Liver (tissue), 8 donors: ENCODE measurements at regions not wholly inside any gene's neighbourhood (a gene's known extent, or its start where the extent isn't known, plus 50 kb on each side); places are given as distances from the start of the nearest gene placed in this dataset.

Source experiments
- DNase-seq: peaks from one replicate; pipeline ENCODE4 v3.0.0-alpha.2; 2017; ENCODE audit warnings: low spot score
- H3K27ac ChIP-seq, 2 donors: one replicate each; pipeline ENCODE4 v1.7.0; 2013; ENCODE audit warnings: inconsistent platforms in 2 of 2, low read length in 2 of 2, control low read depth in 1 of 2, low read depth in 1 of 2, mild to moderate bottlenecking in 1 of 2
- H3K27me3 ChIP-seq, 4 donors: one replicate each; pipeline versions ENCODE4 v1.6.1 to v1.7.0; 2013; ENCODE audit warnings: low read length in 3 of 4, inconsistent platforms in 1 of 4, mild to moderate bottlenecking in 1 of 4, moderate library complexity in 1 of 4; ENCODE audit not compliant: control insufficient read depth in 4 of 4, insufficient read depth in 4 of 4
- H3K36me3 ChIP-seq, 4 donors: one replicate each; pipeline versions ENCODE4 v1.6.1 to v1.7.0; 2013; ENCODE audit warnings: low read length in 3 of 4, mild to moderate bottlenecking in 3 of 4, low read depth in 1 of 4, moderate library complexity in 1 of 4; ENCODE audit not compliant: control insufficient read depth in 4 of 4, insufficient read depth in 3 of 4
- H3K4me1 ChIP-seq, 4 donors: one replicate each; pipeline versions ENCODE4 v1.6.1 to v1.7.0; 2013; ENCODE audit warnings: low read length in 3 of 4, mild to moderate bottlenecking in 3 of 4, moderate library complexity in 1 of 4; ENCODE audit not compliant: control insufficient read depth in 4 of 4, insufficient read depth in 4 of 4
- H3K4me3 ChIP-seq, 3 donors: one replicate each; pipeline versions ENCODE4 v1.6.1 to v1.7.0; 2013; ENCODE audit warnings: low read length in 3 of 3, control low read depth in 1 of 3, low read depth in 1 of 3, mild to moderate bottlenecking in 1 of 3
- H3K9ac ChIP-seq, 2 donors: one replicate each; pipeline ENCODE4 v1.7.0; 2013; ENCODE audit warnings: low read length in 2 of 2, mild to moderate bottlenecking in 2 of 2, moderate library complexity in 2 of 2, control low read depth in 1 of 2, low read depth in 1 of 2
- H3K9me3 ChIP-seq, 4 donors: one replicate each; pipeline versions ENCODE4 v1.6.1 to v1.7.0; 2013; ENCODE audit warnings: low read length in 3 of 4; ENCODE audit not compliant: control insufficient read depth in 4 of 4
- EGR1 ChIP-seq, 2 donors: IDR thresholded peaks; 2 replicates each; pipeline ENCODE4 v1.6.1; 2016 to 2018; ENCODE audit warnings: antibody characterized with exemption in 2 of 2, low read depth in 2 of 2
- FOXA1 ChIP-seq: IDR thresholded peaks from 2 replicates; pipeline ENCODE4 v1.6.1; 2016; ENCODE audit warnings: antibody characterized with exemption
- FOXA2 ChIP-seq: IDR thresholded peaks from 2 replicates; pipeline ENCODE4 v1.6.1; 2016; ENCODE audit warnings: antibody characterized with exemption
- GABPA ChIP-seq, 2 donors: IDR thresholded peaks in 1 of 2; conservative IDR thresholded peaks in 1 of 2; 2 replicates each; pipeline ENCODE4 v1.6.1; 2016; ENCODE audit warnings: antibody characterized with exemption in 2 of 2, mild to moderate bottlenecking in 1 of 2, moderate library complexity in 1 of 2
- HNF4A ChIP-seq, 2 donors: conservative IDR thresholded peaks; 2 replicates each; pipeline ENCODE4 v1.6.1; 2016; ENCODE audit warnings: antibody characterized with exemption in 2 of 2, mild to moderate bottlenecking in 2 of 2
- HNF4G ChIP-seq: IDR thresholded peaks from 2 replicates; pipeline ENCODE4 v1.6.1; 2016; ENCODE audit warnings: antibody characterized with exemption
- JUND ChIP-seq, 2 donors: IDR thresholded peaks; 2 replicates each; pipeline ENCODE4 v1.6.1; 2016; ENCODE audit warnings: antibody characterized with exemption in 2 of 2
- NR2F2 ChIP-seq: IDR thresholded peaks from 2 replicates; pipeline ENCODE4 v1.6.1; 2016; ENCODE audit warnings: antibody characterized with exemption
- RAD21 ChIP-seq, 2 donors: IDR thresholded peaks; 2 replicates each; pipeline ENCODE4 v1.6.1; 2016; ENCODE audit warnings: antibody characterized with exemption in 2 of 2, mild to moderate bottlenecking in 2 of 2
- RXRA ChIP-seq, 2 donors: IDR thresholded peaks; 2 replicates each; pipeline ENCODE4 v1.6.1; 2017 to 2018; ENCODE audit warnings: antibody characterized with exemption in 2 of 2, mild to moderate bottlenecking in 1 of 2
- SP1 ChIP-seq: IDR thresholded peaks from 2 replicates; pipeline ENCODE4 v1.6.1; 2018; ENCODE audit warnings: antibody characterized with exemption, mild to moderate bottlenecking
- TAF1 ChIP-seq: conservative IDR thresholded peaks from 2 replicates; pipeline ENCODE4 v1.6.1; 2016; ENCODE audit warnings: antibody characterized with exemption, mild to moderate bottlenecking
- YY1 ChIP-seq: IDR thresholded peaks from 2 replicates; pipeline ENCODE4 v1.6.1; 2016; ENCODE audit warnings: antibody characterized with exemption, mild to moderate bottlenecking
- WGBS: extraction: QIAGEN DNeasy Blood & Tissue Kit; methylation state at CpG from one replicate; pipeline ENCODE4 v1.1.7; 2013; 5-methylcytosine and 5-hydroxymethylcytosine counted together
- TF ChIP-seq, protein P1 (sequence below): IDR thresholded peaks from 2 replicates; pipeline ENCODE4 v1.6.1; 2016; ENCODE audit warnings: antibody characterized with exemption
- TF ChIP-seq, protein P2 (sequence below): IDR thresholded peaks from 2 replicates; pipeline ENCODE4 v1.6.1; 2016; ENCODE audit warnings: antibody characterized with exemption
- TF ChIP-seq, protein P3 (sequence below): fragments of 150-350 bp; IDR thresholded peaks from 2 replicates; pipeline ENCODE4 v1.5.1; 2017; ENCODE audit warnings: improper control_type of control experiment, low read depth, low read length; ENCODE audit not compliant: missing input control
- TF ChIP-seq, protein P4 (sequence below): IDR thresholded peaks from 2 replicates; pipeline ENCODE4 v1.6.1; 2016; ENCODE audit warnings: antibody characterized with exemption
- donor health status: healthy.
- donor health status: healthy.
- donor health status: healthy.
- donor health status: healthy.
- donor health status: healthy.

DNA sequence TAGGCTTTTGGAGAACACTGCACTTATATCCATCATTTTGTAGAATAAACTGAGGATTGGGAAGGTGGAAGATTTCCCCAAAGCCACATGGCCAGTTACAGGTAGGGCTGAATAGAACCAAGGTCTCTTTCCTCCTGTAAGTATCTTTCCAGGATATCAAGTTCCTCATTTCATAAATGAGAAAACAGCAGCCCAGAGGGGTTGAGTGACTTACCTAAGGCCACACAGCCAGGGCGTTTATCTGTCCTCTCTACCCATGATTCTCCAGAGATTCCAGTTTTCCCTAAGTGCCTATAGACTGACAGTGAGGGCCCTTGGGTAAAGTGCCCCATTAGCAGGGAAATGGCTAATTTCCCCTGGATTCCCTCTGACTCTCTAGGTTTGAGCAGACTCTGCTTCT is 132.3 kb upstream of the SKOR2 start:
- WGBS, result 37% methylated on average over 1 of the region's 1 CpG
- Histone ChIP-seq H3K4me1 (no peaks in the 10 kb centered on the region), H3K27me3 (no peaks in the 10 kb centered on the region), H3K36me3 (no peaks in the 10 kb centered on the region), H3K9me3 (peaks cover 0 to 1% (median 0%) of the 10 kb centered on the region in 4 donors), H3K4me3 (no peak overlapping the region), H3K9ac (no peak overlapping the region), H3K27ac (no peak overlapping the region)
- TF ChIP-seq, protein P1, sequence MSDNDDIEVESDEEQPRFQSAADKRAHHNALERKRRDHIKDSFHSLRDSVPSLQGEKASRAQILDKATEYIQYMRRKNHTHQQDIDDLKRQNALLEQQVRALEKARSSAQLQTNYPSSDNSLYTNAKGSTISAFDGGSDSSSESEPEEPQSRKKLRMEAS, result no peak
- TF ChIP-seq YY1 (no peak), GABPA (IDR thresholded peaks at IDR 0.05 in 1 of 2, conservative IDR thresholded peaks at IDR 0.05 in 1 of 2) (no peak), RXRA (IDR thresholded peaks at IDR 0.05) (no peak), EGR1 (IDR thresholded peaks at IDR 0.05; ENCODE audit: low read depth in 2 of 2) (no peak), HNF4A (conservative IDR thresholded peaks at IDR 0.05) (no peak), FOXA2 (no peak), RAD21 (IDR thresholded peaks at IDR 0.05) (no peak), HNF4G (no peak)
- TF ChIP-seq, protein P2, sequence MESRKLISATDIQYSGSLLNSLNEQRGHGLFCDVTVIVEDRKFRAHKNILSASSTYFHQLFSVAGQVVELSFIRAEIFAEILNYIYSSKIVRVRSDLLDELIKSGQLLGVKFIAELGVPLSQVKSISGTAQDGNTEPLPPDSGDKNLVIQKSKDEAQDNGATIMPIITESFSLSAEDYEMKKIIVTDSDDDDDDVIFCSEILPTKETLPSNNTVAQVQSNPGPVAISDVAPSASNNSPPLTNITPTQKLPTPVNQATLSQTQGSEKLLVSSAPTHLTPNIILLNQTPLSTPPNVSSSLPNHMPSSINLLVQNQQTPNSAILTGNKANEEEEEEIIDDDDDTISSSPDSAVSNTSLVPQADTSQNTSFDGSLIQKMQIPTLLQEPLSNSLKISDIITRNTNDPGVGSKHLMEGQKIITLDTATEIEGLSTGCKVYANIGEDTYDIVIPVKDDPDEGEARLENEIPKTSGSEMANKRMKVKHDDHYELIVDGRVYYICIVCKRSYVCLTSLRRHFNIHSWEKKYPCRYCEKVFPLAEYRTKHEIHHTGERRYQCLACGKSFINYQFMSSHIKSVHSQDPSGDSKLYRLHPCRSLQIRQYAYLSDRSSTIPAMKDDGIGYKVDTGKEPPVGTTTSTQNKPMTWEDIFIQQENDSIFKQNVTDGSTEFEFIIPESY, result no peak
- no peak for DNase-seq

DNA sequence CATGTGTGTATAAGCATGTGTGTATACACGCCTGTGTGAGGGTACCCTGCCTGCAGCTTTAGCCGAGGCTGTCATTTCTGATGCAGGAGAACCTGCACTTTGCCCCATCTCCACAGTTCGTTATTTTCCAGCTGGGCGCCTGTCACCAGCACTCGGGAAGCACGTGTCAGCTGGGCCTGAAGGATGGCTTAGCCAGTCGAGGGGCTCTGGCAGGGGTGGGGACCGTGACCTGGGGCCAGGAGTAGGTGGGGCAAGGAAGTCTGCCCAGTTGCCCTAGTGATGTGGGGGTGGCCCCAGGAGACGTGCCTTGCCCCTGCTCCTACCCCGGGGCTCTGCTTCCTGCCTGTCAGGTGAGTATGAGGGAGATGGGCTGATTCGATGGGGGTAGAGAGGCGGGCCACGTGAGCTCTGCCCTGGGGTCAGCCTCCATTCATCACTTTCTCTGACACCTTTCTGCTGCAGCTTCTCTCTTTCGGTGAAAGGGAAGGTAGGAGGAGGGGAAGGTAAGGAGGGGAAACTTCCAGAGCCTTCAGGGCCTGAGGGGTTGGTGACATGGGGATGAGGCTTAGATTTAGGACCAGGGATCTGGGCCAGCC is 130.6 kb upstream of the SKOR2 start:
- H3K4me1 ChIP-seq, result no peaks in the 10 kb centered on the region
- no peak for DNase-seq
- peaks cover 0 to 1% (median 0%) of the 10 kb centered on the region in 4 donors for H3K9me3 ChIP-seq
- no peak overlapping the region for H3K27ac ChIP-seq
- H3K36me3 ChIP-seq, result no peaks in the 10 kb centered on the region
- no peaks in the 10 kb centered on the region for H3K27me3 ChIP-seq
- WGBS, result 43% methylated on average over 14 of the region's 14 CpGs
- no peak overlapping the region for H3K4me3 ChIP-seq
- TF ChIP-seq, protein P2, result no peak
- TF ChIP-seq TAF1 (no peak), HNF4A (conservative IDR thresholded peaks at IDR 0.05) (no peak), JUND (IDR thresholded peaks at IDR 0.05) (no peak), RXRA (IDR thresholded peaks at IDR 0.05) (no peak), NR2F2 (no peak), EGR1 (IDR thresholded peaks at IDR 0.05; ENCODE audit: low read depth in 2 of 2) (no peak), YY1 (no peak), GABPA (IDR thresholded peaks at IDR 0.05 in 1 of 2, conservative IDR thresholded peaks at IDR 0.05 in 1 of 2) (no peak), HNF4G (no peak), FOXA1 (no peak), FOXA2 (no peak), SP1 (no peak)
- TF ChIP-seq, protein P3, sequence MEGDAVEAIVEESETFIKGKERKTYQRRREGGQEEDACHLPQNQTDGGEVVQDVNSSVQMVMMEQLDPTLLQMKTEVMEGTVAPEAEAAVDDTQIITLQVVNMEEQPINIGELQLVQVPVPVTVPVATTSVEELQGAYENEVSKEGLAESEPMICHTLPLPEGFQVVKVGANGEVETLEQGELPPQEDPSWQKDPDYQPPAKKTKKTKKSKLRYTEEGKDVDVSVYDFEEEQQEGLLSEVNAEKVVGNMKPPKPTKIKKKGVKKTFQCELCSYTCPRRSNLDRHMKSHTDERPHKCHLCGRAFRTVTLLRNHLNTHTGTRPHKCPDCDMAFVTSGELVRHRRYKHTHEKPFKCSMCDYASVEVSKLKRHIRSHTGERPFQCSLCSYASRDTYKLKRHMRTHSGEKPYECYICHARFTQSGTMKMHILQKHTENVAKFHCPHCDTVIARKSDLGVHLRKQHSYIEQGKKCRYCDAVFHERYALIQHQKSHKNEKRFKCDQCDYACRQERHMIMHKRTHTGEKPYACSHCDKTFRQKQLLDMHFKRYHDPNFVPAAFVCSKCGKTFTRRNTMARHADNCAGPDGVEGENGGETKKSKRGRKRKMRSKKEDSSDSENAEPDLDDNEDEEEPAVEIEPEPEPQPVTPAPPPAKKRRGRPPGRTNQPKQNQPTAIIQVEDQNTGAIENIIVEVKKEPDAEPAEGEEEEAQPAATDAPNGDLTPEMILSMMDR, result no peak
- TF ChIP-seq, protein P1, result no peak
- TF ChIP-seq, protein P4, sequence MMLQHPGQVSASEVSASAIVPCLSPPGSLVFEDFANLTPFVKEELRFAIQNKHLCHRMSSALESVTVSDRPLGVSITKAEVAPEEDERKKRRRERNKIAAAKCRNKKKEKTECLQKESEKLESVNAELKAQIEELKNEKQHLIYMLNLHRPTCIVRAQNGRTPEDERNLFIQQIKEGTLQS, result no peak
- no peak overlapping the region for H3K9ac ChIP-seq
